NCI-H2029 treated with DMSO at 0.1 percent for 48 hours (cell line): ENCODE measurements at regions not wholly inside any gene's neighbourhood (a gene's known extent, or its start where the extent isn't known, plus 50 kb on each side); places are given as distances from the start of the nearest gene placed in this dataset.
"Not testable (repeated sequence)": the region's sequence is repeated elsewhere in the genome, so short reads cannot be mapped to it uniquely, and the experiment has no call there.

Experiments used
- DNase-seq: peaks from one replicate; lab custom pipeline; 2025; lab: John Stamatoyannopoulos, UW

DNA sequence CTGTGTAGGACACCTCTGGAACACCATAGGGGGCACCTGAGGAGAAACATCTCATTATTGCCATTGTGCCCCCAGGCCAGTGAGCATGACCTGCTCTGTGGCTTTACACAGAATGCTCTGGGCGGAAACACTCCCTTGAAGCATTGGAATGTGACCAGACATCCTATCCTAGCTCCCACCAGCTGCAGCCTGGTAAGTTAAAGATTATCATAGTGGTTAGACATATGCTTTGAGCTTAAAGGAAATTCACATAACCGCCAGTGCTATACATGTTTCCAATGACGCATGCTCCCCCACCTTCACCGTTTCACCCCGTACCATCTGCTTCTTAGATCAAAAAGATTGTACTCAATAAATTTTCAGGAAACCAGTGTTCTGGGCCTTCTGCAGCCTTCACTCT, 217.7 kb upstream of the CENPE start:
- DNase-seq, result no peak

DNA sequence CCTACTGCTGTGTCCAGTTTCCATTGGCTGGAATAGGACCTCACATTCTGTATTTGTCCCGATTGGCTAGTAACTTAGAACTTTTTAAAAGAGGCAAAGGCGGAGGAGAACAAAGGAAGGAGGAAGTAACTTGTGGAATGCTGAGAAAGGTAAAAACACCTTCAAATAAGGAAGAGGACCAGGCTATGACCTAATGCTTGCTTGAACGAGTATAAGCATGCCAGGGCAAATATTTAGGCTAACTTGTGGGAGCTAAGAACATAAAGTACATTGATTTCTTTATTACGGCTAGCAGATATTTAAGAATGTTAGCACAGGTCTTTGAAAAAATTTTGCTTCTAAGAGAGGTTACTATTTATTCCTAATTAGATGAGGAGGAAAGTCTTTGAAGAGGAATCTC, 214.5 kb upstream of the CENPE start:
- DNase-seq, result not testable (repeated sequence)

DNA sequence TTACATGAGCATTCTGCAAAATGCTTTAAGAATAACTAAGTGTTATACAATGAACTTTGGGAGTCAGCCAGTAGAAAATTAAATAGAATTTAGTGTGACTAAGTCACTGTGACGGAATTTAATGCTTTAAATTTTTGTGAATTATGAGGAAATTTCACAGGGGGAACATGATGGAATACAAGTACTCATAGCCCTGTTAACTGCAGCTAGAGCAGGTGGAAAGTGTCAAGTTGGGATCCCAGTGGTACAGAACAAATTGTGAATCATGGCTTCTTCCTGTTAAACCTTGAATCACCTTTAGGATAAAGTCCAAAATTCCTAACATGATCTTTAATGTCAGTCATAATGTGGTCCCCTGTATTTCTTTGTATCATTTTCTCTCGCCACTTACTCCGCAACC, 212.2 kb upstream of the CENPE start:
- no peak for DNase-seq

DNA sequence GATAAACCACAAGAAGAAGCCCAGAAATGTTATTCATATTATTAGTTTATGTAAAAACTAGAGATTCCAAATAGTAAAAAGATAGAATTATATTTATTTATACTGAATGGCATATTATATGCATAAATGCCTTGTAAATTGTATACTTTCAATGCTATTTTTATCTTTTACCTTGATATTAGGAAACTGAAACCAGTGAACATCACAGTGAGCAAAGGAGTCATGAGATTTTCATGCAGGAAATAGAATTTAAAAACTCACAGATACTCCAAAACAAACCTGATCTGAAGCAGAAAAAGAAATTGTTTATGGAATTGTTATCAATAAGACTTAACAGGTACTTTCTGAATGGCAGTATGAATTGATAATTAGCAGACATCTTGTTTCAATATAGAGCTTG, 207.3 kb upstream of the CENPE start:
- no peak for DNase-seq

DNA sequence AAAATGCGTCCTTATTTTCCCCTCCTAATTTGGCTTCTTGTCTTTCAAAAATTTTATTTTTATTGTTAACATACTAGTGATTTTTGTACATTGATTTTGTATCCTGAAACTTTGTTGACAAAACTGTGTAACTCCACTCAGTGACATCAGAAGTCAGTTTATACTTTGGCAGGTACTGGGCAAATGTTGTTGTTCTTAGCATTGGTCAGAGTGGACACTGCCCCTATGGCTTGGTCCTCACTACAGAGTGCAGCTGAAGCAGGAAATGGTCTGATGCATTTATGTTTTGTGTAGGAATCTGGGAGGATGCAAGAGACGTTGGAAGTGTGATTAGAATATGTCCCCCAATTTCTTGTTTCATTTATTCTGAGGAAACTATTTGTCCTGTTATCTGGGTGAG, 205.5 kb upstream of the CENPE start:
- no peak for DNase-seq

DNA sequence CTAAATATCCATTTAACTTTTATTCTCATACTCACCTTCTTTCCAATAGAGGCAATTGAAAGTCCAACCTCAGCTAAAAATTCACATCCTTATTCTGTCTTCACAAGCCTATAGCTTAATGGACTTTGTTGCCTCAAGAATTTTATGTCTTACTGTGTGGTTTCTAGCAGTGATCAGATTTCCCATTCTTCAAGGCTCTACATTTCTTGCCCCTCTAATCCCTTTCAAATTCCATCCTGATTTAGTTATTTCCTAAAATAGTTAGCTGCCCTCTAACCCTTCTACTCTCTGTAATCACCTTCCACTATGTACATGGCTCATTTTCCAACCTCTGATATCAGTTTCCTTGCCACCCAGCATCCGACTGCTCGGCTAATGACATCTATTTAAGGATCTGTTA, 204.1 kb upstream of the CENPE start:
- no peak for DNase-seq

DNA sequence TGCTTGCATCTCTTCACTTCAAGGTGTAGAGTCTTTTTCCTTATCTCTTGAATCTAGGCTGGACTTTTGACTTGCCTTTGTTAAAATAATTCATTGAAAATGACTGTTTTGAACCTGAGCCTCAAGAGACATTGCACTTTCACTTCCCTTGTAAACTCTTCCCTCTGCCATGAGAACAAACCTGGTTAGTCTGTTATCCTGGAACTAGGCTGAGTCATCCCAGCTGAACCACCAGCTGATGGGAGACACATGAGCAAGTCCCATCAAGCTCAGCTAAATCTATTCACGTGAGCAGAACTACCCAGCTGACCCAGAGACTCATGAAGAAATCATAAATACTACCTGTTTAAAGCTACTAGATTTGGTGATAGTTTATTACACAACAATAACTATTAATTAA, 202.3 kb upstream of the CENPE start:
- DNase-seq, result no peak

DNA sequence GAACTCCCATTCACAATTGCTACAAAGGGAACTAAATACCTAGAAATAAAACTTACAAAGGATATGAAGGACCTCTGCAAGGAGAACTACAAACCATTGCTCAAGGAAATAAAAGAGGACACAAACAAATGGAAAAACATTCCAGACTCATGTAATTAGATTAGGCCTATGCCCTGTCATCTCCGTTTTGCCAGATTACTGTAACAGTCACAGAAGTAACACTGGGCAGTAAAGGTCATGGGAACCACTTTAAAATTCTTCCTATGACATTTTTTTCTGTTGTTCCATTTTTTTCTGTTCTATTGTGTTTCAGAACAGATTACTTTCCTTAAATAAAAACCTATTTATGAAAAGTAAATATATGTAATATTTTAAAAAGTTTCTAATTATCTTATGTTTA, 199.4 kb upstream of the CENPE start:
- DNase-seq, result no peak

DNA sequence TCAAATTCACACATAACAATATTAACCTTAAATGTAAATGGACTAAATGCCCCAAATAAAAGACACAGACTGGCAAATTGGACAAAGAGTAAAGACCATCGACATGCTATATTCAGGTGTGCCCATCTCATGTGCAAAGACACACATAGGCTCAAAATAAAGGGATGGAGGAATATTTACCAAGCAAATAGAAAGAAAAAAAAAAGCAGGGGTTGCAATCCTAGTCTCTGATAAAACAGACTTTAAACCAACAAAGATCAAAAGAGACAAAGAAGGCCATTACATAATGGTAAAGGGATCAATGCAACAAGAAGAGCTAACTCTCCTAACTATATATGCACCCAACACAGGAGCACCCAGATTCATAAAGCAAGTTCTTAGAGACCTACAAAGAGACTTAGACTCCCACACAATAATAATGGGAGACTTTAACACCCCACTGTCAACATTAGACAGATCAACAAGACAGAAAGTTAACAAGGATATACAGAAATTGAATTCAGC, 189.4 kb upstream of the CENPE start:
- not testable (repeated sequence) for DNase-seq

DNA sequence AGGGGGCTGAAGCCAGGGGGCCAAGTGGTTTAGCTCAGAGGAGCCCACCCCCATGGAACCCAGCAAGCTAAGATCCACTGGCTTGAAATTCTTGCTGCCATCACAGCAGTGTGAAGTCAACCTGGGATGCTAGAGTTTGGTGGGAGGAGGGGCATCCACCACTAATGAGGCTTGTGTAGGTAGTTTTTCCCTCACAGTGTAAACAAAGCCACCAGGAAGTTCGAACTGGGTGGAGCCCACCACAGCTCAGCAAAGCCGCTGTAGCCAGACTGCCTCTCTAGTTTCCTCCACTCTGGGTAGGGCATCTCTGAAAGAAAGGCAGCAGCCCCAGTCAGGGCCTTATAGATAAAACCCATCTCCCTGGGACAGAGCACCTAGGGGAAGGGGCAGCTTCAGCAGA, 187.4 kb upstream of the CENPE start:
- DNase-seq, result not testable (repeated sequence)

DNA sequence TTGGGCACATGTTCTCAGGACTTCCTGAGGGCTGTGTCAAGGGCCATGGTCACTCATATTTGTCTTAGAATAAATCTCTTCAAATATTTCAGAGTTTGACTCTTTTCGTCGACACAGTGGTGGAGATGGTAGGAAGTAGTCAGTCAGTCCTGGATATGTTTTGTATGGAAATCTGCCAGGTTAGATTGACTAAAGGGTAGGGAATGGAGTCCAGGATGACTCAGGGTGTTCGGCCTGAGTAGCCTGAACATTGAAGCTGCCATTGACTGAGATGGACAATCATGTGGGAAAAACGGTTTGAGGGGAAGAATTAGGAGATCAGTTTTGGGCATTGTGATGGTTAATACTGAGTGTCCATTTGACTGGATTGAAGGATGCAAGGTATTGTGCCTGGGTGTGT, 177.1 kb upstream of the CENPE start:
- DNase-seq, result no peak

DNA sequence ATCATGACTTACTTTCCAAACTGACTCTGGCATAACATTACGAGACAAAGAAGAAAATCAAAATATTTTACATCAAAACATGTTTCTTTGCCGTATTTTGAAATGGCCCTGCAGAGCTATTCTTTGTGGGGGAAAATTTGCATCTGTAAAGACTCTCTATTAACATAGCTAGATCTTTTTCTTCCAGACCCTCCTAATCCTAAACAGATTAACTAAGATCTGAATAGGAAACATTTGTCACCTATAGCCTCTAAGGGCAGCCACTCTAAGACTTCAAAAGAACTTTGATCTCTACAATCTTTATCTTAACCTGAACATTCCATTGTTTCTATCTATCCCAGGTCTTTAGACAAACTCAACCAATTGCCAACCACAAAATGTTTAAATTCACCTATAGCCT, 176.6 kb upstream of the CENPE start:
- DNase-seq, result no peak

DNA sequence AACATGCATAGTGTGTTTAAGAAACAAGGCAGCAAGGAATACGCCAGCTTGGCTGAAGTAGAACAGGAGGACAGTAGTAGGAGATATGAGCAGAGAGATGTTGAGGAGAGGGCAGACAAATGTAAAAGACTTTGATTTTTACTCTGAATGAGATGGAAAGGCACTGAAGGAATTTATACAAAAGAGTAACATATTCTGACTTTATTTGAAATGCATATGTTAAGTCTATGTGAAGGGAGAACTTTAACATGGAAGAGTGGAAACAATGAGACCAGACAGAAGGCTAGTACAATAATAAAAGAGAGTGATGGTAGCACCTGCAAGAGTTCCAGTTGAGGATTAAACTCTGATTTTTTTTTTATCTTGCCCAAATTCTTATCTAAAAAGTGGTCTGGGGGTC, 176.2 kb upstream of the CENPE start:
- no peak for DNase-seq

DNA sequence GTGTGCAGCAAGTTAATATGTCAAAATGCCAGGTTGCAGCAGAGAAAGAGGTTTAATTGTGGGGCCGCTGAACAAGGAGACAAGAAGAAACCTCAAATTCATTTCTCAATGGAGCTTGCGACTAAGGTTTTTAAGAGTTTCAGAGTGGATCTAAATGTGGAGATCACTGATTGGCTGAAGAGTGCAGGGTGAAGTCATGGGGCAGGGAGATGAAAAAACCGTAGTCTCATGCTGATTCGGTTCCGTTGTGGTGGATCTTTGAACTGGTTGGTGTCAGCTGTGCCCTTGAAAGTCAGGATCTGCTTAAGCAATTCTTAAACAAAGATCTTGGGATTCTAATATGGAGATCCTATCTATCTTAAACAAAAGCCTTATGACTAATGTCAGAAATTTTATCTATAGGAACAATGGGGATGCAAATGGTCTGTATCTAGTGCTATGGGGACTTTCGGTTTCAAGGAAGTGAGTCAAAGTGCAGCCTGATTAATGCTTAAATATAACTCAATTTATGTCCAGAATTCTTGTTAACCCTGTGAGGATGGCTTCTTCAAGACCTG, 173.9 kb upstream of the CENPE start:
- DNase-seq, result no peak

DNA sequence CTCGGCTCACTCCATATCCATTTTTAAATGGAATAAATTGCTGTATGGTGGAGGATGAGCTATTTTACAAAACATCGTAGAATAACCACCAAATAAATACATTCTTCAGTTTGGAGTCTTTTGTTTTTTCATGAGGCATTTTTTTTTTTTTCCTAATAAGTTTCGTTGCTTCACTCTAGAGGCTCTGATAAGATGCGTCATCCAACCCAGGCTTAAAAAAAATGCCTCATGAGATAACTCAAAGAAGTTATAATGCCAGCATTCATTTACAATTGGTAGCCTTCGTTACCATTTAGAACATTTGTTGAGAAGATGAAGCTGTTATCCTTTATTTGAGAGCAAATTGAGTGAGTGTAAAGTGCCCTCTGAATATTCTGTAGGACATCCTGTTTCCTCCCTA, 172.2 kb upstream of the CENPE start:
- DNase-seq, result no peak

DNA sequence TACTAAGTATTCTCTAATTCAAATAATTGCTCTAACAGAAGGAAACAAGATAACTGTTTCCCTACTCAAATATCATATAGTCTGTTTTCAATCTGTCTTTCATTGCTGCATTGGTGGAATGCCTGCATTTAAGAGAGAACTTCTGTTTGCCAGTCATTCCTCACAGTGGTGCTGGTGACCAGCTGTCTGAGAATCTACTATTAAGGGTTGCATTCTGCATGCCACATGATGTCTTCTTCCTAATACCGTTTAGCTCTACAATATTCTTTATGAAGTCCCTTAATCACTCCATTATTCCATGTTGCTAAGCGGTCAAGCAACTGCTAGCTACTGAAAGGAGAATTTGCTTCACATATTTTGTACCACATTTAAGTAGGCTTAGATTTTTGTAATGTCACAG, 167.1 kb upstream of the CENPE start:
- DNase-seq, result no peak

DNA sequence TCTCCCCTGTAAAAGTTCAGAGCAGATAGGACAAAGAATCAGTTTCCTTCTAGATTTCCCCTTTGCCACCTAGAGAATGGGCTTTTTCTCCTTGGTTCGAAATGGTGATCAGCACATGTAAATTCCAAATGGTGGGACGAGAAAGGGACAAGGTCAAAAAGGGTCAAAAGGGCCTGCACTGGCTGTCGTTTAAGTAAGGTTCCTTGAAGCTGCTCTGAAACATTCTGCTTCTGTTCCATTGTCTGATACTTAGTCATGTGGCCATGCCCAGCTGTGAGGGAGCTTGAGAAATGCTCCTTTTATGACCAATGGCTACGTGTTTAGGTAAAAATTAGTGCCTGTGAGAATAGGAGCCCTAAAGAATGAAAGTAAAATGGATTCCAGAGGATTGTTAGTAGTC, 165.9 kb upstream of the CENPE start:
- no peak for DNase-seq

DNA sequence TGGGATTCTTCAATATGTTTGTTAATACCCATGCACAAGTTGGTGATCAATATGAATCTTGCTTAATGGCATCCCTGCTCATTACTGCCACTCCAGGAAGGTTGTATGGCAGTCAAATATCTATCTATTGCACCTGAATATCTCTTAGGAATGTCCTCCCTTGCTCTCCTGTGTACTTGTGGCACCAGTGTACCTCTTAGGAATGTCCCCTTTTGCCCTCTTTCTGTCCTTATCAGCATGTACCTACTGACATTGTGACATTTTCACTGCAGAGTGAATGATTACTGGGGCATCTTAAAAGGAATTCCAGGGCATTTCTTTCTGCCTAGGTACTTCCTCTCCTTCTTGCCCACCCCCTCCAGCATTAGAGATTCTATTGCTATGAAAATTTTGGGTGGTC, 163.8 kb upstream of the CENPE start:
- no peak for DNase-seq

DNA sequence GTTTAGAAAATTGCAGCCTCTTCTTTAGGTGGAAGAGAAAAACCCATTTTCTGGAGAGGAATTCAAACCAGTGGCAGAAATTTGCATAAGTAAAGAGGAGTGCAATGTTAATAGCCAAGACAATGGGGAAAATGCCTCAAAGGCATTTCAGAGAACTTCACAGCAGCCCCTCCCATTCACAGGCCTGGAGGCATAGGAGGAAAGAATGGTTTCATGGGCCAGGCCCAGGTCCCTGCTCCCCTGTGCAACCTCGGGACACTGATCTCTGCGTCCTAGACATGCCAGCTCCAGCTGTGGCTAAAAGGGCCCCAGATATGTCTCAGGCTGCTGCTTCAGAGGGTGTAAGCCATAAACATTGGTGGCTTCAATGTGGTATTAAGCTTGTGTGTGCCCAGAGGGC, 161.8 kb upstream of the CENPE start:
- no peak for DNase-seq

DNA sequence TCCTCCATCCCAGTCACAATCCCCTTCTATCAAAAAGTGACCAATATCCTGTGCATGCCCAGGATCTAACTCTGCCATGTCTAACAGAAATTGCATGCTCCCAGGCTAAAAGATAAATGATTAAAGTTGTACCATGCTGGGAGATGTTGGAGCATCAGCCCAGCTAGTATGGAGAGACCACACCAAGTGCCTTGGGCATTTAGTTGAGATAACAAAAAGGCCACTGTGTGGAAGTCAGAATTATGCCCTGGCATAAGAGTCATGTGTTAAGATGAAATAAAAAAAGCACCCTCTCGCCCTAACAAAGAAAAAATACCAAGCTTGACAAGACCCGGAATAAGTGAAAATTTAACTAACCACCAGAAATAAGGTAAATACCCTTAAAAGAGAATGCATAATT, 155.9 kb upstream of the CENPE start:
- no peak for DNase-seq

DNA sequence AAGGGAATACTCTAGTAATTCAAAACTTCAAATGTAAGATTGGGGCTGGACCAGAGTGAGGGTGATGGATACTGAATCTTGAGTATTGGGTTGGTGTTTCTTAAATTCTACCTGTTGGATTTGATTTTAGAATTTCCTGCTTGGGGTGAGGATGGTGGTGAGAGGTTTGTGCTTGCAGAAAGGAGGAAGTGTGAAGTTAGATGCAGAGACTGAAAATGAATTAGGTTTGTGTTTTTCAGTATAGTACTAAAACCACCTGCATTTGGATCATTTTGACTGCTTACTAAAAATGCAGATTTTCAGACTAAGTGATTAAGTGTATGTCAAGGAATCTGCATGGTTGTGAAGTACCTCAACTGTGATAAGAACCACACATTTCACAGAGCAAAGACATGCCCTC, 131.5 kb upstream of the CENPE start:
- no peak for DNase-seq

DNA sequence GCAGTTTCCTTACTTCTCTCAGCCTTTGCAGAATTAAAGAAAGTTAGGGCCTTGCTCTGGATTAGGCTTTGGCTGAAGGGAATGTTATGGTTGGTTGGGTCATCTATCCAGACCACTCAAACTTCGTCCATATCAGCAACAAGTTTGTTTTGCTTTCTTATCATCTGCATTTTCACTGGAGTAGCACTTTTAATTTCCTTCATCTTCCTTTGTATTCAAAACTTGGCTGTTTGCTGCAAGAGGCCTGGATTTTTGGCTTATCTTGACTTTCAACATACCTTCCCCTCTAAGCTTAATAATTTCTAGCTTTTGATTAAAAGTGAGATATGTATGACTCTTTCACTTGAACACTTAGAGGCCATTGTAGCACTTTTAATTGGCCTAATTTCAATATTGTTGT, 126.7 kb upstream of the CENPE start:
- DNase-seq, result no peak

DNA sequence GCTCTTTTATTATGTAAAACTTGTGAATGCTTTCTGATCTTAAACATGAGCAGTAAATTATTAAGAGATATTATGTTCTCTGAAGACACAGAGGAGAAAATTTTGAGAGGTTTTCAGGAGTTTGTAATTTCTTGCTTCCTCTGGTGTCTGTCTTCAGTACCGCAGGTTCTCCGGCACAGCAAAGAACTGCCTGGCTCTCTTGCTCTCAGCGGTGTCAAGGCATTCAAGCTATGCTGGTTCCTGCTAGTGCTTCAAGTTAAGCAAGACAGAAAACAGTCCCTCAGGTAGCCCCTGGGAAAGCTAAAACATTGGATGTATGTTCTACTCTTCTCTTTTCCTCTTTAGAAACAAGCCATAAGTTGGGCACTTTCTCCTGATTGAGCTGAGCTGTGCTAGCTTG, 120.2 kb upstream of the CENPE start:
- no peak for DNase-seq

DNA sequence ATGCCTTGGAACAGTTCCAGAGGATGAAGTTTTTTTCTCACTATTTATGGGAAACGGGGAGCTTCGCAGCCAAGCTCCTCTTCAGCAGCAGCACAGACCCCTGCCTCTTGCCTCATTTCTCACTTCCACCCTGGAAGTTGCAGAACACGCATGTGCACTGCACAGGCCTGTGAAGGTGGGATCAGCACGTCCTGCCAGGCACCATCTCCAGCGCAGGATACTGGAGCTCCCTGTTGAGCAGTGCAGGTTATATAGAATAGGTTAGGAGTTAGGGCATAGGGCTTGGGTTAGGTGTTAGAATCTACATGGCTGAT, 110.1 kb upstream of the CENPE start:
- no peak for DNase-seq
